Osteocyte (in vitro differentiated cells): ENCODE measurements at regions not wholly inside any gene's neighbourhood (a gene's known extent, or its start where the extent isn't known, plus 50 kb on each side); places are given as distances from the start of the nearest gene placed in this dataset.

Experiments
- DNase-seq: peaks from one replicate; pipeline ENCODE4 v3.0.0; 2021; ENCODE audit warnings: mixed read lengths; ENCODE audit not compliant: unreplicated experiment; ENCODE audit errors: extremely low spot score
- H3K27ac Mint-ChIP-seq: one replicate; pipeline ENCODE4 v1.8.0; 2021; ENCODE audit warnings: mild to moderate bottlenecking, mixed read lengths; ENCODE audit not compliant: unreplicated experiment
- H3K27me3 Mint-ChIP-seq: one replicate; pipeline ENCODE4 v1.8.0; 2021; ENCODE audit warnings: mixed read lengths; ENCODE audit not compliant: unreplicated experiment
- H3K36me3 Mint-ChIP-seq: one replicate; pipeline ENCODE4 v1.8.0; 2021; ENCODE audit warnings: mixed read lengths; ENCODE audit not compliant: unreplicated experiment
- H3K4me1 Mint-ChIP-seq: one replicate; pipeline ENCODE4 v1.8.0; 2021; ENCODE audit warnings: mixed read lengths; ENCODE audit not compliant: unreplicated experiment
- H3K4me3 Mint-ChIP-seq: one replicate; pipeline ENCODE4 v1.8.0; 2021; ENCODE audit warnings: mild to moderate bottlenecking, moderate library complexity, mixed read lengths; ENCODE audit not compliant: unreplicated experiment
- H3K9me3 Mint-ChIP-seq: one replicate; pipeline ENCODE4 v1.8.0; 2021; ENCODE audit warnings: mixed read lengths; ENCODE audit not compliant: unreplicated experiment
- CTCF ChIP-seq: fragments of 200-600 bp; sonication (generic); IDR thresholded peaks from 2 replicates; pipeline ENCODE4 v1.5.0; 2021; ENCODE audit warnings: antibody characterized with exemption, mild to moderate bottlenecking, moderate library complexity

- Mint-ChIP-seq H3K36me3 (no peaks in the 10 kb centered on the region), H3K4me3 (no peak overlapping the region), H3K4me1 (peaks cover 3% of the 10 kb centered on the region), H3K27me3 (no peaks in the 10 kb centered on the region), H3K9me3 (peaks cover 4% of the 10 kb centered on the region), H3K27ac (no peak overlapping the region)
- no peak for DNase-seq
- no peak for TF ChIP-seq CTCF
These were observed 529.0 kb upstream of the NECTIN3 start for GRCh38 chr3:110542552-110543150.

- Mint-ChIP-seq H3K27me3 (no peaks in the 10 kb centered on the region), H3K27ac (no peak overlapping the region), H3K4me3 (no peak overlapping the region), H3K36me3 (no peaks in the 10 kb centered on the region), H3K4me1 (peaks cover 3% of the 10 kb centered on the region), H3K9me3 (no peaks in the 10 kb centered on the region)
- DNase-seq, result no peak
- TF ChIP-seq CTCF, result no peak
These were observed 526.9 kb upstream of the NECTIN3 start for GRCh38 chr3:110544730-110545129.

- Mint-ChIP-seq H3K4me1 (no peaks in the 10 kb centered on the region), H3K4me3 (no peak overlapping the region), H3K9me3 (peaks cover 3% of the 10 kb centered on the region), H3K27me3 (no peaks in the 10 kb centered on the region), H3K27ac (no peak overlapping the region), H3K36me3 (no peaks in the 10 kb centered on the region)
- TF ChIP-seq CTCF, result no peak
- DNase-seq, result no peak
These were observed 521.1 kb upstream of the NECTIN3 start for GRCh38 chr3:110550511-110550910.

GRCh38 chr3:110562621-110563020 is 509.0 kb upstream of the NECTIN3 start:
- no peak for TF ChIP-seq CTCF
- Mint-ChIP-seq H3K4me1 (peaks cover 10% of the 10 kb centered on the region), H3K27ac (no peak overlapping the region), H3K4me3 (no peak overlapping the region), H3K36me3 (no peaks in the 10 kb centered on the region), H3K9me3 (peaks cover 28% of the 10 kb centered on the region), H3K27me3 (no peaks in the 10 kb centered on the region)
- no peak for DNase-seq

GRCh38 chr3:110564674-110565073 is 506.9 kb upstream of the NECTIN3 start:
- Mint-ChIP-seq H3K9me3 (peaks cover 26% of the 10 kb centered on the region), H3K4me3 (no peak overlapping the region), H3K36me3 (no peaks in the 10 kb centered on the region), H3K4me1 (peaks cover 22% of the 10 kb centered on the region), H3K27ac (no peak overlapping the region), H3K27me3 (no peaks in the 10 kb centered on the region)
- no peak for TF ChIP-seq CTCF
- DNase-seq, result no peak
